ENCODE measurements at regions not wholly inside any gene's neighbourhood (a gene's known extent, or its start where the extent isn't known, plus 50 kb on each side); places are given as distances from the start of the nearest gene placed in this dataset.

DNA sequence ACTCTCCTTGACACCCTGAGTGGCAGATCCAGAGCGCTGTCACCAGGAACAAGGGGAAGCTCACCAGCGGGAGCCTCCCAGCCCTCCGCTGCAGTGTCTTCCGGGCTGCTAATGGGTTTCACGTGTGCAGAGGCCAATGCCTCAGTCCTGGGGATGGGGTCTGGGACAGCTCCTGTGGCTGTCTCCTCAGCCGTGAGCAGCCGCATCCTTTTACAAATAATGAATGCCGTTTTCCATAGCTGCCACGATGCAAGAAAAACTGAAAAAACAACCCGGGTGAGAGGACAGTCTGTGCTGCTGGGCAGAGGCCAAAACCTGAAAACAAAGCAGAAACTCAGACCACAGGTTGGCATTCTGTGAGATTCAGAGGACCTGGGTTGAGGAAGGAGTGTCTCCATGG is 212.2 kb upstream of the RAB4A start:
- H3K9ac ChIP-seq, result no peak overlapping the region
- H3K27me3 ChIP-seq (ENCODE audit: control insufficient read depth, insufficient read depth, low read length), result no peaks in the 10 kb centered on the region
- no peaks in the 10 kb centered on the region for H3K36me3 ChIP-seq (ENCODE audit: control insufficient read depth, insufficient read depth, low read length)
- H3K79me2 ChIP-seq, result no peaks in the 10 kb centered on the region
- H3K27ac ChIP-seq, result peak overlapping the region; percentile 47
- no peak overlapping the region for H3K4me3 ChIP-seq (ENCODE audit: low read depth, low read length)
- H3K4me1 ChIP-seq, result no peaks in the 10 kb centered on the region
- no peaks in the 10 kb centered on the region for H3K9me3 ChIP-seq (ENCODE audit: control insufficient read depth, low read length)
- TF ChIP-seq, protein P1, sequence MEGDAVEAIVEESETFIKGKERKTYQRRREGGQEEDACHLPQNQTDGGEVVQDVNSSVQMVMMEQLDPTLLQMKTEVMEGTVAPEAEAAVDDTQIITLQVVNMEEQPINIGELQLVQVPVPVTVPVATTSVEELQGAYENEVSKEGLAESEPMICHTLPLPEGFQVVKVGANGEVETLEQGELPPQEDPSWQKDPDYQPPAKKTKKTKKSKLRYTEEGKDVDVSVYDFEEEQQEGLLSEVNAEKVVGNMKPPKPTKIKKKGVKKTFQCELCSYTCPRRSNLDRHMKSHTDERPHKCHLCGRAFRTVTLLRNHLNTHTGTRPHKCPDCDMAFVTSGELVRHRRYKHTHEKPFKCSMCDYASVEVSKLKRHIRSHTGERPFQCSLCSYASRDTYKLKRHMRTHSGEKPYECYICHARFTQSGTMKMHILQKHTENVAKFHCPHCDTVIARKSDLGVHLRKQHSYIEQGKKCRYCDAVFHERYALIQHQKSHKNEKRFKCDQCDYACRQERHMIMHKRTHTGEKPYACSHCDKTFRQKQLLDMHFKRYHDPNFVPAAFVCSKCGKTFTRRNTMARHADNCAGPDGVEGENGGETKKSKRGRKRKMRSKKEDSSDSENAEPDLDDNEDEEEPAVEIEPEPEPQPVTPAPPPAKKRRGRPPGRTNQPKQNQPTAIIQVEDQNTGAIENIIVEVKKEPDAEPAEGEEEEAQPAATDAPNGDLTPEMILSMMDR (IDR thresholded peaks at IDR 0.05), result no peak
- no peak overlapping the region for H2AFZ ChIP-seq
- no peak overlapping the region for H3K4me2 ChIP-seq (ENCODE audit: low read length)

DNA sequence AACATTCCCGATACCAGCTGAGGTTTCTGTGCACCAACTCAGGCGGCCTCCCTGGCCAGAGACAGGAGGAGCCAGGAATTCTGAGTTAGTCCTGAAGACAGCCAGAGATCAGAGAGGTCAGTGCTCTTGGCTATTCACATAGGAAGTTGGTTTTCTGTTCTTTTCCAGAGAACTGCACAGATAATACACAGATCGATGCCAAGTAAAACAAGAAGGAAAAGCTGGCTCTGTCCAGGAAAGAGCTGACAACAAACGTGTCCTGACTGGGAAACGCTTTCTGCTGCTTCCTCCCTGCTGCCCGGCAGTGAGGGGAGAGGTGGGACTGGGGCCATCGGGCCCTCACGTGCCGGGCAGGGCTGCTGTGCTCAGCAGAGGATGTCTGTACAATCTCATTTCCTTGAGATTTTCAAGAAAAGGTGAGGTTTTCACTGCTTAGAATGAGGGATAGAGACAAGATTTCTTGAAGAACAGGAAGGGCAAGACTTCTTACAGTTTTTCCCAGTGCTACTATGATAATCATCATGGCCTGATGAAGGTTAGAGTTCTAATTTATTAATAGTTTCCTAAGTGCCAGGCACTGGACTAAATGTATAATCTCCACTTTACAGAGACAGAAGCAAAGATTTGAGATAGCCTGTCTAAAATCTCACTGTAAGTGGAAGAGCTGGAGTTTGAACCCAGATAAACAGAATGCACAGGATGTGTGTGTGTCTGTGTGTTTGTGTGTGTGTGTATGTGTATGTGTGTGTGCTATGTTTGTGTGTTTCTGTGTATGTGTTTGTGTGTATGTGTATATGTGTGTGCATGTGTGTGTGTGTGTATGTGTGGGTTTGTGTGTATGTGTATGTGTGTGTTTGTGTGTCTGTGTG is 211.0 kb upstream of the RAB4A start:
- H3K79me2 ChIP-seq, result no peaks in the 10 kb centered on the region
- peak overlapping the region; percentile 8 for H3K4me2 ChIP-seq (ENCODE audit: low read length)
- H3K9ac ChIP-seq, result no peak overlapping the region
- H3K4me3 ChIP-seq (ENCODE audit: low read depth, low read length), result no peak overlapping the region
- TF ChIP-seq, protein P1 (IDR thresholded peaks at IDR 0.05), result no peak
- no peaks in the 10 kb centered on the region for H3K27me3 ChIP-seq (ENCODE audit: control insufficient read depth, insufficient read depth, low read length)
- no peak overlapping the region for H2AFZ ChIP-seq
- peak overlapping the region; percentile 65 for H3K27ac ChIP-seq
- H3K36me3 ChIP-seq (ENCODE audit: control insufficient read depth, insufficient read depth, low read length), result no peaks in the 10 kb centered on the region
- no peaks in the 10 kb centered on the region for H3K4me1 ChIP-seq
- H3K9me3 ChIP-seq (ENCODE audit: control insufficient read depth, low read length), result no peaks in the 10 kb centered on the region

DNA sequence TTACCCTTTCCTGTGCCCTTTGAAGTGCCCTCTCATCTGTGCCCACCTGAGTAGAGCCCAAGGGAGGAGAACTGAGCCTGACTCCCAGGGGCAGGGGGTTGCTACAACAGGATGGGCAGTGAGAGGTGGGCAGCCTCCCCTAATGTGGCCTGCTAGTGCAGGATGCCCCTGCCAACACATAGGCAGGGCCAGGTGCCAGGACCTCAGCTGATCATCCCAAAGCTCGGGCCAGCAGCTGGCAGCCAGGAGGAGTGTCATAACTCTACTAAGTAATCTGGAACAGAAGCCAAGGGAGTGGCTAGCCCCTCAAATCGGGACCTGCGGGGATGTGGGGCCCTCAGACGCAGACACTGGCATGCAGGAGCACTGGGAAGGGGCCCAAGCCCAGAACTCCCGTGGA is 208.8 kb upstream of the RAB4A start:
- H3K9me3 ChIP-seq (ENCODE audit: control insufficient read depth, low read length), result no peaks in the 10 kb centered on the region
- peaks cover 3% of the 10 kb centered on the region for H3K4me1 ChIP-seq
- H3K4me3 ChIP-seq (ENCODE audit: low read depth, low read length), result no peak overlapping the region
- no peaks in the 10 kb centered on the region for H3K27me3 ChIP-seq (ENCODE audit: control insufficient read depth, insufficient read depth, low read length)
- TF ChIP-seq, protein P1 (IDR thresholded peaks at IDR 0.05), result no peak
- H3K4me2 ChIP-seq (ENCODE audit: low read length), result no peak overlapping the region
- H3K36me3 ChIP-seq (ENCODE audit: control insufficient read depth, insufficient read depth, low read length), result no peaks in the 10 kb centered on the region
- H2AFZ ChIP-seq, result no peak overlapping the region
- no peak overlapping the region for H3K27ac ChIP-seq
- H3K79me2 ChIP-seq, result no peaks in the 10 kb centered on the region
- H3K9ac ChIP-seq, result no peak overlapping the region

DNA sequence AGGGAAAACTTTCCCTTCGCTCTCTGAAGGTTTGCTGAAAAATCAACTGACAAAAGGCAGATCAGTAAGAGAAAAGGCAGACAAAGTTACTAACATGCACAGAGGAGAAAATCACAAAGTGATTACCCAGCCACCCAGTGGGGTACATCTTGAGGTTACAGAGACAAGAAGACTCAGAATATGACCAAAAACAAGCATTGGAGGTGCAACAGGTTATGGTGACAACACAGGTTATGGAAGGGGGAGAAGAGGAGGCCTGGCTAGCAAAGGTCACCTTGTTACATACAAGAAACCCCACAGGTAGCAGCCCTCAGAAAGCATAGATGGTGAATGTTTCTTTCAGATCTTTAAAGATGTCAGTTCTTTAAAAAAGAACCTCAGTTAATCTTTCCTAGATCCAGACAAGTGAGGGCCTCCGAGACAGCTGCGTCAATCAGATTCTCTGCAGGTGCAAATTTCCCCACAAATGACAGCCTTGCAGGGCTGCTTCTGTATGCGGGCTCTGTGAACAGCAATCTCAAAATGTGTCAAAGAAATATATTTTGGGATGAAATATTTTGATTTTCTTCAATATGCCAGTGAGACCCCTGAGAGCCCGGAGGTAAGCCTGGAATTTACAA is 207.6 kb upstream of the RAB4A start:
- Histone ChIP-seq H3K27me3 (ENCODE audit: control insufficient read depth, insufficient read depth, low read length) (no peaks in the 10 kb centered on the region), H3K36me3 (ENCODE audit: control insufficient read depth, insufficient read depth, low read length) (no peaks in the 10 kb centered on the region), H3K4me3 (ENCODE audit: low read depth, low read length) (no peak overlapping the region), H2AFZ (no peak overlapping the region), H3K9ac (no peak overlapping the region), H3K79me2 (no peaks in the 10 kb centered on the region), H3K27ac (no peak overlapping the region), H3K4me2 (ENCODE audit: low read length) (no peak overlapping the region), H3K9me3 (ENCODE audit: control insufficient read depth, low read length) (no peaks in the 10 kb centered on the region), H3K4me1 (peaks cover 3% of the 10 kb centered on the region)
- TF ChIP-seq, protein P1 (IDR thresholded peaks at IDR 0.05), result no peak

All from parathyroid adenoma (tissue), 2 donors.